Mucosa of descending colon (tissue), 3 donors: ENCODE measurements at regions not wholly inside any gene's neighbourhood (a gene's known extent, or its start where the extent isn't known, plus 50 kb on each side); places are given as distances from the start of the nearest gene placed in this dataset.

Experiments
- ATAC-seq: fragments of 200-7000 bp; cut with Tn5 transposase; one replicate; pipeline ENCODE4 v1.9.1; 2020; ENCODE audit warnings: mild to moderate bottlenecking, moderate library complexity
- DNase-seq, 3 donors: peaks; one replicate each; pipeline ENCODE4 v3.0.0-alpha.2; 2020
- H3K36me3 ChIP-seq: fragments of 200-600 bp; one replicate; pipeline ENCODE4 v1.8.0; 2021; ENCODE audit warnings: low read depth, mild to moderate bottlenecking
- H3K4me1 ChIP-seq: fragments of 200-600 bp; one replicate; pipeline ENCODE4 v1.8.0; 2021; ENCODE audit warnings: low read depth, mild to moderate bottlenecking
- H3K4me3 ChIP-seq: fragments of 200-600 bp; one replicate; pipeline ENCODE4 v1.8.0; 2021; ENCODE audit warnings: mild to moderate bottlenecking
- H3K9me3 ChIP-seq: fragments of 200-600 bp; one replicate; pipeline ENCODE4 v1.8.0; 2021; ENCODE audit warnings: mild to moderate bottlenecking
- intact Hi-C, 2 donors: fragments of 100-400 bp; cut with DNase I in 1 of 2; cut with micrococcal nuclease in 1 of 2; formaldehyde crosslinking; loops; one replicate each; pipeline versions ENCODE4 v1.11.0 to v1.11.1; 2022; cut with DNase I, micrococcal nuclease
- TF ChIP-seq, protein P1 (sequence below): fragments of 200-600 bp; IDR thresholded peaks from one replicate; pipeline ENCODE4 v1.8.0; 2022; ENCODE audit warnings: antibody characterized with exemption, mild to moderate bottlenecking
- donor health status: DM: no; HTN: no; CAD: no; lungs with moderate emphysema.
- donor health status: DM: no; HTN: no; CAD: no.
- donor health status: DM: no; HTN: yes; CAD: no.

DNA sequence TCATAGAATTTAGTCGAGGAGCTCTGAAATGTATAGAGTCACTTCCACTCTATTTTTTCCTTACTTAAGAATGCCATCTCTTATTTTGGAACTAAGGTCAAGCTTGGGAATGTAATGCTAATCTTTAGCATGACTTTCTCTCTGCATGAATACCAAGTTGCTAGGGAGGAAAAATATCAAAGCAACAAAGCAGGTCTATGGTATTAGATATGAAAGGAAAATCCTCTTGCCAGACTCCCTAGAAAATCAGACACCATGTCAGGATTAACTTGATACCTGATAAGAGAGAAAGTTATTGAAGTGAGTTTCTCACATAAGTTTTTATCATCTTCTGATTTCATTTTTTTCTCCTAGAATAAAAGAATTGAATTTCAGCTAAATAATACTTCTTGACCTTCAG lies 341.7 kb upstream of the ZNF804A start:
- no peaks in the 10 kb centered on the region for H3K36me3 ChIP-seq
- intact Hi-C loops = no loop called here
- ATAC-seq = no peak
- H3K4me3 ChIP-seq = no peak overlapping the region
- TF ChIP-seq, protein P1, sequence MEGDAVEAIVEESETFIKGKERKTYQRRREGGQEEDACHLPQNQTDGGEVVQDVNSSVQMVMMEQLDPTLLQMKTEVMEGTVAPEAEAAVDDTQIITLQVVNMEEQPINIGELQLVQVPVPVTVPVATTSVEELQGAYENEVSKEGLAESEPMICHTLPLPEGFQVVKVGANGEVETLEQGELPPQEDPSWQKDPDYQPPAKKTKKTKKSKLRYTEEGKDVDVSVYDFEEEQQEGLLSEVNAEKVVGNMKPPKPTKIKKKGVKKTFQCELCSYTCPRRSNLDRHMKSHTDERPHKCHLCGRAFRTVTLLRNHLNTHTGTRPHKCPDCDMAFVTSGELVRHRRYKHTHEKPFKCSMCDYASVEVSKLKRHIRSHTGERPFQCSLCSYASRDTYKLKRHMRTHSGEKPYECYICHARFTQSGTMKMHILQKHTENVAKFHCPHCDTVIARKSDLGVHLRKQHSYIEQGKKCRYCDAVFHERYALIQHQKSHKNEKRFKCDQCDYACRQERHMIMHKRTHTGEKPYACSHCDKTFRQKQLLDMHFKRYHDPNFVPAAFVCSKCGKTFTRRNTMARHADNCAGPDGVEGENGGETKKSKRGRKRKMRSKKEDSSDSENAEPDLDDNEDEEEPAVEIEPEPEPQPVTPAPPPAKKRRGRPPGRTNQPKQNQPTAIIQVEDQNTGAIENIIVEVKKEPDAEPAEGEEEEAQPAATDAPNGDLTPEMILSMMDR = no peak
- H3K4me1 ChIP-seq = no peaks in the 10 kb centered on the region
- H3K9me3 ChIP-seq = no peaks in the 10 kb centered on the region
- DNase-seq = no peak

DNA sequence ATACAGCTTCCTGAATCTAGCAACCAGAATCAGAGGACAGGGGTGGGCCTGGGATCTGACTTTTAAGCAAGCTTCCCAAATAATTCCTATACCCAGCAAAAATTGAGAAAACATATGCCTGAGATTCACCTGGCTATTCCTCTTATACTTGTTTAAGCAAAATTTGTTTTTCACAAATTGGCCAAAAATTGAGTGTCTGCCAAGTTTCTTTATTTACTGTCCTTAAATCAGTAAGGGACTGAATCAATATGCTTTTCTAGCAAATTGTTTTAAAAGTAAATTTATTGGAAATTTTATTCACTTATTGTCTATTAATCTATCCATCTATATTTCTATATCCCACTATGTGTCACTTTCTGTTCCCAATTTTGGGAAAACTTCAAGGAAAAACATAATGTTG lies 337.0 kb upstream of the ZNF804A start:
- no peaks in the 10 kb centered on the region for H3K9me3 ChIP-seq
- TF ChIP-seq, protein P1 = no peak
- DNase-seq (no peak), ATAC-seq (no peak)
- H3K36me3 ChIP-seq = no peaks in the 10 kb centered on the region
- H3K4me1 ChIP-seq = no peaks in the 10 kb centered on the region
- intact Hi-C loops = no loop called here
- H3K4me3 ChIP-seq = no peak overlapping the region

DNA sequence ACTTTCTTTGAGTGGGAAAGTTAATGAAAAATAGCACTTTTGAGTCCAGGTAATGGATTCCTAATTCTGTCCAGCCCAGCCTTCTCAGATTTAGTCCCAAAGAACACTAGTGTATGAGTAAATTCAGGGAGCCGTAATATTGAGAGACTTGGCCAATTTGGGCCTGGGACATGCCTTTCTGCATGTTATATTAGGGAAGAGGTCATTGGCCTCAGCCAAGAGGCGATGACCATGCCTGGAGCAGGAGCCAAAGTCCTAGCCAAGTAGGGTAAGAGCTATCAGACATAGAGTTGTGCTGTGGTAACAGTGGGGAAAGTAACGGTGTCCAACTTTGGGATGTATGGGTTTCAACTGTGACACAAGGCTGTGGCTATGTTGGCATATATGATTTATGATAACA lies 336.5 kb upstream of the ZNF804A start:
- Histone ChIP-seq H3K9me3 (no peaks in the 10 kb centered on the region), H3K4me1 (no peaks in the 10 kb centered on the region), H3K36me3 (no peaks in the 10 kb centered on the region), H3K4me3 (no peak overlapping the region)
- TF ChIP-seq, protein P1 = no peak
- ATAC-seq (no peak), DNase-seq (no peak)
- intact Hi-C loops = no loop called here

DNA sequence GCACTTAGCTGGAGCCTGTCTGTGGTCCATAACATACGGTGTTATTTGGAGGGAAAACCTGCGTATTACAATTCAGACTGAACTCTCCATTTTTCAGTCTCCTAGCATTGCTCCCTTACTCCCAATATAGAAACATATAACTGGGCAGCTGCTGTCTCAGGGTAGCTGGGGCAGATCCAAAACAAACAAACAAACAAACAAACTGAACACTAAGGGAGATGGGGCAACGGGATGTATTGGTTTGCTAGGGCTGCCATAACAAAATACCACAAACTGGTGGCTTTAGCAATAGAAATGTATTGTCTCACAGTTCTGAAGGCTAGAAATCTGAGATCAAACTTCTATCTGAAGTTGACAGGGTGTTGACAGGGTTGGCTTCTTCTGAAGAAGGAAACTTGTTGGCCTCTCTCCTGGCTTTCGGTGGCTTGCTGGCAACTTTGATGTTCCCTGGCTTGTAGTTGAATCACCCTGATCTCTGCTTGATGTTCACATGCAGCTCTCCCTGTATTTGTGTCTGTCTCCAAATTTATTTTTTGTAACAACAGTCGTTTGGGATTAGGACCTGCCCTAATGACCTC lies 329.3 kb upstream of the ZNF804A start:
- TF ChIP-seq, protein P1 = no peak
- intact Hi-C loops = no loop called here
- no peak for ATAC-seq

DNA sequence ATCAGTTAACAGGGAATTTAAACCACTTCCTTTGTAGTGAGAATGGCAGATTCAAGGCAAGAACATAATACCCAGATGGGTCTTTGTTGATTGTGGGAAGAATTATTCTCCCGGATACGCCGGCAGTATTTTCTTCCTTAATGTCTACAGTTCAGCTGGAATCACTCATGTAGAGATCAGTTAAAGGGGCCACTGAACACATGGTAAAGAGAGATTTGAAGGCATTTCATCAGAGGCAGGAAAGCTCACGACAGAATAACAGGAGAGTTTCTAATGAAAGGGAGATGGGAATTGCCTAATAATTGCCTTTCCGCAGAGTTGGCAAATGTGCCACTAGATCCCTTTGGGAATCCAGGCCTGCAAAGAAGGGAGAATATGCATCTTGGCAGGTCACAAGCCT lies 327.7 kb upstream of the ZNF804A start:
- H3K9me3 ChIP-seq = no peaks in the 10 kb centered on the region
- DNase-seq (no peak), ATAC-seq (no peak)
- no peaks in the 10 kb centered on the region for H3K36me3 ChIP-seq
- TF ChIP-seq, protein P1 = no peak
- intact Hi-C loops = no loop called here
- no peaks in the 10 kb centered on the region for H3K4me1 ChIP-seq
- no peak overlapping the region for H3K4me3 ChIP-seq

More for the DNA sequence above, 329.3 kb upstream of the ZNF804A start:
- H3K4me1 ChIP-seq = no peaks in the 10 kb centered on the region
- no peak overlapping the region for H3K4me3 ChIP-seq
- no peak for DNase-seq
- H3K9me3 ChIP-seq = no peaks in the 10 kb centered on the region
- H3K36me3 ChIP-seq = no peaks in the 10 kb centered on the region

DNA sequence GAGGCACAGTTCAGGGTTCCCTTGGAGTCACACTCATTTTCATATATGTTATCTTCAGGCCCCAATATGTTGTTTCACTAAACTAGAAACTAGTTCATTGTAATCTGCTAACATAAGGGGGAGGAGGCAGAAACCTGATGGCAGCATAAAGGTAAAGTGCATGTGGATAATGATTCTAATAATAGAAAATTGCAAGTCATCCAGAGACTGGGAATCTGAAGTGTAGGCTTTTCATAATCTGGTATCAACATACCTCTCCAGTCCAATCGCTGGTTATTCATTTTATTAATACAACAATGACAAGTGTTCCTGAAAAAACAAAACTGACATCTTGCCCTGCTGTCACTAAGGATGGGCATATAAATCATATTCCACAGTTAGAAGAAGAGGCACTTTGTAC lies 326.3 kb upstream of the ZNF804A start:
- TF ChIP-seq, protein P1 = no peak
- DNase-seq (no peak), ATAC-seq (no peak)
- Histone ChIP-seq H3K4me3 (no peak overlapping the region), H3K4me1 (no peaks in the 10 kb centered on the region), H3K9me3 (no peaks in the 10 kb centered on the region), H3K36me3 (no peaks in the 10 kb centered on the region)
- intact Hi-C loops = no loop called here
